ENCODE measurements at regions not wholly inside any gene's neighbourhood (a gene's known extent, or its start where the extent isn't known, plus 50 kb on each side); places are given as distances from the start of the nearest gene placed in this dataset.

DNA sequence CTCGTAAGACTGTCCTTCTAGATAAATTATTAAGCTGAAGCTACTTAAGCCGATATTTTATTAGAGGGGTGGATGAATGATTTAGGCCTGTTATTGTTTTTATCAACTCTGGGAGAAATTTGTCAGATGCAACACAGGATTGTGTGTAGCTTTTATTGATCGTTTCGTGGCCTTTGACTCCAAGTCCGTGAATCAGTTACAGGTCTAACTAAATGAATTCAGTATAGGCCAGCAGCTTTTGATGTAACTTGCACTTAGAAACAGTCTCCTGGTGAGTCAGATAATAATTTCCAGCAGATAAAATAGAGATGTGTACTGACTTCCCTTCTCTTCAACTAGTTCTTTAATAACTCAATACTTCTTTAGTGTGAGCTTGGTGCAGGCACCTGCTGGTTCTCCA lies 341.7 kb upstream of the SMIM30 start:
- Histone ChIP-seq H3K4me3 (no peak overlapping the region), H3K36me3 (replicated peaks; ENCODE audit: insufficient read depth, low read depth) (no peaks in the 10 kb centered on the region), H3K9me2 (replicated peaks; ENCODE audit: insufficient read depth) (no peaks in the 10 kb centered on the region), H3K79me2 (no peaks in the 10 kb centered on the region), H2AFZ (no peak overlapping the region), H3K27me3 (no peaks in the 10 kb centered on the region), H3K9me3 (ENCODE audit: low read depth) (no peaks in the 10 kb centered on the region), H3K4me2 (no peak overlapping the region), H3K4me1 (ENCODE audit: insufficient read depth) (no peaks in the 10 kb centered on the region), H4K20me1 (ENCODE audit: insufficient read depth, poor library complexity, severe bottlenecking) (no peaks in the 10 kb centered on the region), H3K27ac (no peak overlapping the region)
- TF ChIP-seq CTCF (IDR thresholded peaks at IDR 0.05; ENCODE audit: poor library complexity) (no peak), EZH2 (IDR thresholded peaks at IDR 0.05; ENCODE audit: borderline replicate concordance) (no peak), EZH2phosphoT487 (IDR thresholded peaks at IDR 0.05; ENCODE audit: low read depth, severe bottlenecking, unreplicated experiment) (no peak)
- WGBS (ENCODE audit: low lambda C conversion rate, missing lambda C conversion rate), result 67% methylated on average over 5 of the region's 5 CpGs
- DNase-seq (ENCODE audit: low spot score), result no peak

GRCh38 chr7:113456533-113456932 lies 338.2 kb upstream of the SMIM30 start:
- H3K4me2 ChIP-seq, result no peak overlapping the region
- H3K27ac ChIP-seq, result no peak overlapping the region
- H3K9me3 ChIP-seq (ENCODE audit: low read depth), result peaks cover 4% of the 10 kb centered on the region
- H3K27me3 ChIP-seq, result no peaks in the 10 kb centered on the region
- H3K4me3 ChIP-seq, result no peak overlapping the region
- no peak for DNase-seq (ENCODE audit: low spot score)
- H2AFZ ChIP-seq, result no peak overlapping the region
- no peak for TF ChIP-seq EZH2 (IDR thresholded peaks at IDR 0.05; ENCODE audit: borderline replicate concordance)
- no peak for TF ChIP-seq CTCF (IDR thresholded peaks at IDR 0.05; ENCODE audit: poor library complexity)
- TF ChIP-seq EZH2phosphoT487 (IDR thresholded peaks at IDR 0.05; ENCODE audit: low read depth, severe bottlenecking, unreplicated experiment), result no peak
- no peaks in the 10 kb centered on the region for H4K20me1 ChIP-seq (ENCODE audit: insufficient read depth, poor library complexity, severe bottlenecking)
- no peaks in the 10 kb centered on the region for H3K4me1 ChIP-seq (ENCODE audit: insufficient read depth)
- H3K79me2 ChIP-seq, result no peaks in the 10 kb centered on the region
- 82% methylated on average over 11 of the region's 11 CpGs for WGBS (ENCODE audit: low lambda C conversion rate, missing lambda C conversion rate)
- H3K9me2 ChIP-seq (replicated peaks; ENCODE audit: insufficient read depth), result no peaks in the 10 kb centered on the region
- no peaks in the 10 kb centered on the region for H3K36me3 ChIP-seq (replicated peaks; ENCODE audit: insufficient read depth, low read depth)

GRCh38 chr7:113454597-113455169 lies 336.3 kb upstream of the SMIM30 start:
- no peaks in the 10 kb centered on the region for H4K20me1 ChIP-seq (ENCODE audit: insufficient read depth, poor library complexity, severe bottlenecking)
- H3K36me3 ChIP-seq (replicated peaks; ENCODE audit: insufficient read depth, low read depth), result no peaks in the 10 kb centered on the region
- H3K9me3 ChIP-seq (ENCODE audit: low read depth), result peaks cover 4% of the 10 kb centered on the region
- no peak for DNase-seq (ENCODE audit: low spot score)
- no peak overlapping the region for H3K4me2 ChIP-seq
- H3K79me2 ChIP-seq, result no peaks in the 10 kb centered on the region
- no peaks in the 10 kb centered on the region for H3K27me3 ChIP-seq
- H3K4me1 ChIP-seq (ENCODE audit: insufficient read depth), result no peaks in the 10 kb centered on the region
- H3K27ac ChIP-seq, result no peak overlapping the region
- no peak for TF ChIP-seq CTCF (IDR thresholded peaks at IDR 0.05; ENCODE audit: poor library complexity)
- TF ChIP-seq EZH2phosphoT487 (IDR thresholded peaks at IDR 0.05; ENCODE audit: low read depth, severe bottlenecking, unreplicated experiment), result no peak
- no peak for TF ChIP-seq EZH2 (IDR thresholded peaks at IDR 0.05; ENCODE audit: borderline replicate concordance)
- no peak overlapping the region for H3K4me3 ChIP-seq
- WGBS (ENCODE audit: low lambda C conversion rate, missing lambda C conversion rate), result 59% methylated on average over 3 of the region's 3 CpGs
- no peak overlapping the region for H2AFZ ChIP-seq
- no peaks in the 10 kb centered on the region for H3K9me2 ChIP-seq (replicated peaks; ENCODE audit: insufficient read depth)

DNA sequence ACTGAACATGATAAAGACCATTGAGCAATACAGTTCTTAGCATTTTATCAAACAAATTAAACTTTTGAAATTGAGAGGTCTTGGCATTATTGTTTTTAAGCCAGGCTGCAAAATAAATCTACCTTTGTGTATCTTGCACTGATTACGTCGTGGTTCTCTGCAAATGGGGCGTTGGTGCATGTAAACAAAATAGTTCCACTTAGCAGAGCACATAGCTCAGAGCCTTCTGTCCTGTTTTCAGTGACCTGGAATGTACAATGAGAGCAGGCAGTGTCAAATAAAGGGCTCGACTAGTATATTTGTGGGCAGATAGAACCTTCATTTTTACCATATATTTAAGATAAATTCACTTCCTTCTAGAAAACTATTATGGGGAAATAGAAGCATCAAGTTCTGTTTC lies 333.9 kb upstream of the SMIM30 start:
- Histone ChIP-seq H3K9me2 (replicated peaks; ENCODE audit: insufficient read depth) (no peaks in the 10 kb centered on the region), H3K27me3 (no peaks in the 10 kb centered on the region), H2AFZ (no peak overlapping the region), H4K20me1 (ENCODE audit: insufficient read depth, poor library complexity, severe bottlenecking) (no peaks in the 10 kb centered on the region), H3K9me3 (ENCODE audit: low read depth) (peaks cover 4% of the 10 kb centered on the region), H3K36me3 (replicated peaks; ENCODE audit: insufficient read depth, low read depth) (no peaks in the 10 kb centered on the region), H3K79me2 (no peaks in the 10 kb centered on the region), H3K4me3 (no peak overlapping the region), H3K4me1 (ENCODE audit: insufficient read depth) (no peaks in the 10 kb centered on the region), H3K4me2 (no peak overlapping the region), H3K27ac (no peak overlapping the region)
- 56% methylated on average over 4 of the region's 4 CpGs for WGBS (ENCODE audit: low lambda C conversion rate, missing lambda C conversion rate)
- TF ChIP-seq EZH2phosphoT487 (IDR thresholded peaks at IDR 0.05; ENCODE audit: low read depth, severe bottlenecking, unreplicated experiment), result no peak
- TF ChIP-seq EZH2 (IDR thresholded peaks at IDR 0.05; ENCODE audit: borderline replicate concordance), result no peak
- TF ChIP-seq CTCF (IDR thresholded peaks at IDR 0.05; ENCODE audit: poor library complexity), result no peak
- no peak for DNase-seq (ENCODE audit: low spot score)
